ENCODE measurements at regions not wholly inside any gene's neighbourhood (a gene's known extent, or its start where the extent isn't known, plus 50 kb on each side); places are given as distances from the start of the nearest gene placed in this dataset.

GRCh38 chr2:59502981-59503380 is 1050.5 kb downstream of the BCL11A start:
- H3K79me2 ChIP-seq (ENCODE audit: insufficient read depth, low read length) = no peaks in the 10 kb centered on the region

DNA sequence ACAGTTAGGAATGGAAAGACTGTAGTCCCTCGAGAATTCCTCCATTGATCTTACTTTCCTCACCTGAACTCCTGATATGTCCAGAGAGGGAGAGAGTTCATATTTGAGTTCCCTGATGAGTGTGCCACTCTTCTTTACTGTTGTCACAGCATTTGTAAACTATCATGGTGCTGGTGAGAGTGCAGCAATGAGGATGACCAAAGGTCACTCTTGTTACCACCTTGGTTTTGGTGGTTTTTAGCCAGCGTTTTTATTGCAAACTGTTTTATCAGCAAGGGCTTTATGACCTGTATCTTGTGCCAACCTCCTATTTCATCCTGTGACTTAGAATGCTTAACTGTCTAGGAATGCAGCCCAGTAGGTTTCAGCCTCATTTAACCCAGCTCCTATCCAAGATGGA is 1062.5 kb downstream of the BCL11A start:
- TF ChIP-seq, protein P1, sequence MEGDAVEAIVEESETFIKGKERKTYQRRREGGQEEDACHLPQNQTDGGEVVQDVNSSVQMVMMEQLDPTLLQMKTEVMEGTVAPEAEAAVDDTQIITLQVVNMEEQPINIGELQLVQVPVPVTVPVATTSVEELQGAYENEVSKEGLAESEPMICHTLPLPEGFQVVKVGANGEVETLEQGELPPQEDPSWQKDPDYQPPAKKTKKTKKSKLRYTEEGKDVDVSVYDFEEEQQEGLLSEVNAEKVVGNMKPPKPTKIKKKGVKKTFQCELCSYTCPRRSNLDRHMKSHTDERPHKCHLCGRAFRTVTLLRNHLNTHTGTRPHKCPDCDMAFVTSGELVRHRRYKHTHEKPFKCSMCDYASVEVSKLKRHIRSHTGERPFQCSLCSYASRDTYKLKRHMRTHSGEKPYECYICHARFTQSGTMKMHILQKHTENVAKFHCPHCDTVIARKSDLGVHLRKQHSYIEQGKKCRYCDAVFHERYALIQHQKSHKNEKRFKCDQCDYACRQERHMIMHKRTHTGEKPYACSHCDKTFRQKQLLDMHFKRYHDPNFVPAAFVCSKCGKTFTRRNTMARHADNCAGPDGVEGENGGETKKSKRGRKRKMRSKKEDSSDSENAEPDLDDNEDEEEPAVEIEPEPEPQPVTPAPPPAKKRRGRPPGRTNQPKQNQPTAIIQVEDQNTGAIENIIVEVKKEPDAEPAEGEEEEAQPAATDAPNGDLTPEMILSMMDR (IDR thresholded peaks at IDR 0.05; ENCODE audit: low read length) = no peak
- TF ChIP-seq EZH2 (IDR thresholded peaks at IDR 0.05; ENCODE audit: borderline replicate concordance, low read length) = no peak
- H4K20me1 ChIP-seq (ENCODE audit: insufficient read depth, low read length) = no peaks in the 10 kb centered on the region
- no peak overlapping the region for H3K4me3 ChIP-seq (ENCODE audit: low read depth, low read length, poor library complexity, severe bottlenecking)
- no peaks in the 10 kb centered on the region for H3K9me2 ChIP-seq (ENCODE audit: low read depth, low read length)
- H3F3A ChIP-seq (ENCODE audit: insufficient read depth, low read length) = no peaks in the 10 kb centered on the region
- no peak overlapping the region for H2AFZ ChIP-seq (ENCODE audit: low read length)
- H3K4me2 ChIP-seq (ENCODE audit: low read length) = no peak overlapping the region
- H3K79me2 ChIP-seq (ENCODE audit: insufficient read depth, low read length) = no peaks in the 10 kb centered on the region
- no peaks in the 10 kb centered on the region for H3K27me3 ChIP-seq (ENCODE audit: insufficient read depth, low read length)
- H3K27ac ChIP-seq (ENCODE audit: low read depth, low read length, poor library complexity, severe bottlenecking) = no peak overlapping the region
- no peaks in the 10 kb centered on the region for H3K36me3 ChIP-seq (ENCODE audit: insufficient read depth, low read length)
- H3K9ac ChIP-seq (ENCODE audit: low read length) = no peak overlapping the region
- H3K9me3 ChIP-seq (ENCODE audit: low read length) = no peaks in the 10 kb centered on the region
- H3K4me1 ChIP-seq (ENCODE audit: insufficient read depth, low read length, severe bottlenecking) = no peaks in the 10 kb centered on the region

More at GRCh38 chr2:59502981-59503380, 1050.5 kb downstream of the BCL11A start:
- Histone ChIP-seq H3K4me3 (ENCODE audit: low read depth, low read length, poor library complexity, severe bottlenecking) (no peak overlapping the region), H3K9ac (ENCODE audit: low read length) (no peak overlapping the region), H3K27me3 (ENCODE audit: insufficient read depth, low read length) (no peaks in the 10 kb centered on the region), H4K20me1 (ENCODE audit: insufficient read depth, low read length) (no peaks in the 10 kb centered on the region), H3K4me2 (ENCODE audit: low read length) (no peak overlapping the region), H3K27ac (ENCODE audit: low read depth, low read length, poor library complexity, severe bottlenecking) (no peak overlapping the region), H3K4me1 (ENCODE audit: insufficient read depth, low read length, severe bottlenecking) (no peaks in the 10 kb centered on the region), H3K36me3 (ENCODE audit: insufficient read depth, low read length) (no peaks in the 10 kb centered on the region), H3K9me2 (ENCODE audit: low read depth, low read length) (no peaks in the 10 kb centered on the region), H3F3A (ENCODE audit: insufficient read depth, low read length) (no peaks in the 10 kb centered on the region), H2AFZ (ENCODE audit: low read length) (no peak overlapping the region), H3K9me3 (ENCODE audit: low read length) (no peaks in the 10 kb centered on the region)
- TF ChIP-seq EZH2 (IDR thresholded peaks at IDR 0.05; ENCODE audit: borderline replicate concordance, low read length) = no peak
- TF ChIP-seq, protein P1 (IDR thresholded peaks at IDR 0.05; ENCODE audit: low read length) = no peak

DNA sequence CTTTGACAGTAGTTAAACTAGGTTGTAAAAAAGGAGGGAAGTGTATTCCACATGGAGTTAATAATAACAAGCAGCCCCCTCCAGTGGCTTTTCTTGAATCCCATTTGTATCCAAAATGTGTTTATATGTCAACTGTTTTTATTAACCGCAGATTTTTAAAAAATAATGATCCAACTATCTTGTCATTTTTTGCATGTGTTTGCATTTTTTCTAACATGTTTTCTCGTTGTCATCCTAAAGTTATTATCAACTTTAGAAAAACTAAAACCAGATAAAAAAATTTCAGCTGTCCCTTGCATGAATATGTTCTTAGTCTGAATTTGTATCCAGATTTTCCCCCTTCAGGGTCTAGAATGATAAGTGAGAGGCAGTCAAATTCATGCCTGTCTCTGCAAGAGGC is 1063.3 kb downstream of the BCL11A start:
- Histone ChIP-seq H3K9ac (ENCODE audit: low read length) (no peak overlapping the region), H3K79me2 (ENCODE audit: insufficient read depth, low read length) (no peaks in the 10 kb centered on the region), H3K36me3 (ENCODE audit: insufficient read depth, low read length) (no peaks in the 10 kb centered on the region), H3K9me3 (ENCODE audit: low read length) (no peaks in the 10 kb centered on the region), H3K27me3 (ENCODE audit: insufficient read depth, low read length) (no peaks in the 10 kb centered on the region), H3K9me2 (ENCODE audit: low read depth, low read length) (no peaks in the 10 kb centered on the region), H3K4me2 (ENCODE audit: low read length) (no peak overlapping the region), H4K20me1 (ENCODE audit: insufficient read depth, low read length) (no peaks in the 10 kb centered on the region), H2AFZ (ENCODE audit: low read length) (no peak overlapping the region), H3F3A (ENCODE audit: insufficient read depth, low read length) (no peaks in the 10 kb centered on the region), H3K4me3 (ENCODE audit: low read depth, low read length, poor library complexity, severe bottlenecking) (no peak overlapping the region), H3K27ac (ENCODE audit: low read depth, low read length, poor library complexity, severe bottlenecking) (no peak overlapping the region), H3K4me1 (ENCODE audit: insufficient read depth, low read length, severe bottlenecking) (no peaks in the 10 kb centered on the region)
- no peak for TF ChIP-seq EZH2 (IDR thresholded peaks at IDR 0.05; ENCODE audit: borderline replicate concordance, low read length)
- TF ChIP-seq, protein P1 (IDR thresholded peaks at IDR 0.05; ENCODE audit: low read length) = no peak

All from OCI-LY1 (cell line).